NB4 (cell line): ENCODE measurements at regions not wholly inside any gene's neighbourhood (a gene's known extent, or its start where the extent isn't known, plus 50 kb on each side); places are given as distances from the start of the nearest gene placed in this dataset.

ENCODE experiments used
- POLR2A ChIP-seq: IDR thresholded peaks from 2 replicates; pipeline ENCODE4 v1.6.1; 2011; ENCODE audit warnings: mild to moderate bottlenecking; ENCODE audit not compliant: insufficient read length; ENCODE audit errors: extremely low read depth
- TF ChIP-seq, protein P1 (sequence below): IDR thresholded peaks from 2 replicates; pipeline ENCODE4 v1.6.1; 2011; ENCODE audit warnings: low read depth, low read length
- TF ChIP-seq, protein P2 (sequence below): IDR thresholded peaks from one replicate; pipeline ENCODE4 v1.5.1; 2012; ENCODE audit warnings: low read depth, low read length

DNA sequence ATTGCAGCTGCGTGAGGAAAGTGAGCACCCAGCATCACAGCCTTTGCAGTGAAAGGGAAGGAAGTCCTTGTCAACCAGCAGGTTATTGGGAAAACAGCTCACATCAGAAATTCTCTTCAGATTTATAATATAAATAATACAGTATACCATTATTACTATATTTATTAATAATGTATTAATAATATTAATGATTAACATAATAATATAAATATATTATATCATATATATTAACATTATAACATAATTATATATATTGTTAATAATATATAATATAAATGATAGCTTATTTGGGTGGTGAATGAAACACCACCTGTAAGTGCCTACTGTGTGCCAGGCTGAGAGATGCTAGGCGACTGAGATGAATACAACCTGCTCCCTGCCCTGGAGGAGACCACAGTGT, 423.0 kb downstream of the TCERG1L start:
- TF ChIP-seq, protein P1, sequence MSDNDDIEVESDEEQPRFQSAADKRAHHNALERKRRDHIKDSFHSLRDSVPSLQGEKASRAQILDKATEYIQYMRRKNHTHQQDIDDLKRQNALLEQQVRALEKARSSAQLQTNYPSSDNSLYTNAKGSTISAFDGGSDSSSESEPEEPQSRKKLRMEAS: no peak
- no peak for TF ChIP-seq POLR2A
- TF ChIP-seq, protein P2, sequence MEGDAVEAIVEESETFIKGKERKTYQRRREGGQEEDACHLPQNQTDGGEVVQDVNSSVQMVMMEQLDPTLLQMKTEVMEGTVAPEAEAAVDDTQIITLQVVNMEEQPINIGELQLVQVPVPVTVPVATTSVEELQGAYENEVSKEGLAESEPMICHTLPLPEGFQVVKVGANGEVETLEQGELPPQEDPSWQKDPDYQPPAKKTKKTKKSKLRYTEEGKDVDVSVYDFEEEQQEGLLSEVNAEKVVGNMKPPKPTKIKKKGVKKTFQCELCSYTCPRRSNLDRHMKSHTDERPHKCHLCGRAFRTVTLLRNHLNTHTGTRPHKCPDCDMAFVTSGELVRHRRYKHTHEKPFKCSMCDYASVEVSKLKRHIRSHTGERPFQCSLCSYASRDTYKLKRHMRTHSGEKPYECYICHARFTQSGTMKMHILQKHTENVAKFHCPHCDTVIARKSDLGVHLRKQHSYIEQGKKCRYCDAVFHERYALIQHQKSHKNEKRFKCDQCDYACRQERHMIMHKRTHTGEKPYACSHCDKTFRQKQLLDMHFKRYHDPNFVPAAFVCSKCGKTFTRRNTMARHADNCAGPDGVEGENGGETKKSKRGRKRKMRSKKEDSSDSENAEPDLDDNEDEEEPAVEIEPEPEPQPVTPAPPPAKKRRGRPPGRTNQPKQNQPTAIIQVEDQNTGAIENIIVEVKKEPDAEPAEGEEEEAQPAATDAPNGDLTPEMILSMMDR: no peak
